ENCODE measurements at regions not wholly inside any gene's neighbourhood (a gene's known extent, or its start where the extent isn't known, plus 50 kb on each side); places are given as distances from the start of the nearest gene placed in this dataset.

GRCh38 chr4:124965497-124965891 is 253.0 kb upstream of the ANKRD50 start:
- TF ChIP-seq POLR2AphosphoS5 (IDR thresholded peaks at IDR 0.05; ENCODE audit: low read depth, low read length), result no peak
- TF ChIP-seq FOXP2 (optimal IDR thresholded peaks at IDR 0.05; ENCODE audit: borderline replicate concordance, extremely low read depth, extremely low read length, insufficient read depth), result no peak
- TF ChIP-seq, protein P1, sequence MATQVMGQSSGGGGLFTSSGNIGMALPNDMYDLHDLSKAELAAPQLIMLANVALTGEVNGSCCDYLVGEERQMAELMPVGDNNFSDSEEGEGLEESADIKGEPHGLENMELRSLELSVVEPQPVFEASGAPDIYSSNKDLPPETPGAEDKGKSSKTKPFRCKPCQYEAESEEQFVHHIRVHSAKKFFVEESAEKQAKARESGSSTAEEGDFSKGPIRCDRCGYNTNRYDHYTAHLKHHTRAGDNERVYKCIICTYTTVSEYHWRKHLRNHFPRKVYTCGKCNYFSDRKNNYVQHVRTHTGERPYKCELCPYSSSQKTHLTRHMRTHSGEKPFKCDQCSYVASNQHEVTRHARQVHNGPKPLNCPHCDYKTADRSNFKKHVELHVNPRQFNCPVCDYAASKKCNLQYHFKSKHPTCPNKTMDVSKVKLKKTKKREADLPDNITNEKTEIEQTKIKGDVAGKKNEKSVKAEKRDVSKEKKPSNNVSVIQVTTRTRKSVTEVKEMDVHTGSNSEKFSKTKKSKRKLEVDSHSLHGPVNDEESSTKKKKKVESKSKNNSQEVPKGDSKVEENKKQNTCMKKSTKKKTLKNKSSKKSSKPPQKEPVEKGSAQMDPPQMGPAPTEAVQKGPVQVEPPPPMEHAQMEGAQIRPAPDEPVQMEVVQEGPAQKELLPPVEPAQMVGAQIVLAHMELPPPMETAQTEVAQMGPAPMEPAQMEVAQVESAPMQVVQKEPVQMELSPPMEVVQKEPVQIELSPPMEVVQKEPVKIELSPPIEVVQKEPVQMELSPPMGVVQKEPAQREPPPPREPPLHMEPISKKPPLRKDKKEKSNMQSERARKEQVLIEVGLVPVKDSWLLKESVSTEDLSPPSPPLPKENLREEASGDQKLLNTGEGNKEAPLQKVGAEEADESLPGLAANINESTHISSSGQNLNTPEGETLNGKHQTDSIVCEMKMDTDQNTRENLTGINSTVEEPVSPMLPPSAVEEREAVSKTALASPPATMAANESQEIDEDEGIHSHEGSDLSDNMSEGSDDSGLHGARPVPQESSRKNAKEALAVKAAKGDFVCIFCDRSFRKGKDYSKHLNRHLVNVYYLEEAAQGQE (IDR thresholded peaks at IDR 0.05; ENCODE audit: insufficient read depth in 1 of 2, low read depth in 2 of 2, low read length in 2 of 2), result no peak
- TF ChIP-seq TAF1 (IDR thresholded peaks at IDR 0.05; ENCODE audit: borderline replicate concordance, insufficient read depth, low read length), result no peak
